GM12878 (cell line): ENCODE measurements at regions not wholly inside any gene's neighbourhood (a gene's known extent, or its start where the extent isn't known, plus 50 kb on each side); places are given as distances from the start of the nearest gene placed in this dataset.

Experiments
- ATAC-seq: fragments of 200-7000 bp; cut with Tn5 transposase; 3 replicates; pipeline ENCODE4 v1.9.1; 2020; ENCODE audit warnings: mild to moderate bottlenecking, moderate library complexity
- BruUV-seq: library from RNA; stranded (reverse); fragments of 400-500 nt; replicated peaks from 2 replicates; lab custom pipeline; 2021; lab: Mats Ljungman, UMichigan
- CTCF ChIA-PET: fragments of 300-600 bp; sonication (Branson Sonifier 250); formaldehyde crosslinking; extraction: SDS; loops from one replicate; lab custom pipeline; 2021; ENCODE audit warnings: inconsistent platforms; lab: Yijun Ruan, JAX
- POLR2A ChIA-PET: fragments of 350-600 bp; formaldehyde crosslinking; extraction: SDS; loops from one replicate; lab custom pipeline; 2021; ENCODE audit warnings: inconsistent platforms; lab: Charles Lee
- RAD21 ChIA-PET: fragments of 300-600 bp; sonication (Branson Sonifier 250); formaldehyde crosslinking; loops from one replicate; lab custom pipeline; 2023; ENCODE audit warnings: antibody characterized with exemption; ENCODE audit not compliant: unreplicated experiment; lab: Charles Lee
- SMC1A ChIA-PET: fragments of 300-600 bp; sonication (Branson Sonifier 250); formaldehyde crosslinking; loops from one replicate; lab custom pipeline; 2023; ENCODE audit not compliant: unreplicated experiment, uncharacterized antibody; lab: Charles Lee
- DNase-seq: peaks from one replicate; pipeline ENCODE4 v3.0.0-alpha.2; 2011; ENCODE audit warnings: low read depth, low spot score
- FAIRE-seq: peaks from 3 replicates; lab custom pipeline; 2011; peaks lifted over from hg19 to GRCh38; lab: Jason Lieb, UNC
- H2AFZ ChIP-seq: 2 replicates; pipeline ENCODE4 v1.6.0; 2011; ENCODE audit warnings: low read depth, low read length, control low read depth; ENCODE audit not compliant: control insufficient read depth
- H3K27ac ChIP-seq: 2 replicates; pipeline ENCODE4 v1.5.1; 2011; ENCODE audit warnings: control low read depth; ENCODE audit not compliant: control insufficient read depth, insufficient read depth
- H3K27me3 ChIP-seq, 2 experiments: replicated peaks in 1 of 2; 2 replicates each; pipeline versions ENCODE4 v1.6.0 to v1.6.1; 2011; ENCODE audit warnings: low read length in 1 of 2; ENCODE audit not compliant: control insufficient read depth in 2 of 2, insufficient read depth in 2 of 2
- H3K36me3 ChIP-seq, 2 experiments: 2 replicates each; pipeline ENCODE4 v1.5.1; 2011; ENCODE audit warnings: low read length in 1 of 2; ENCODE audit not compliant: control insufficient read depth in 2 of 2, insufficient read depth in 2 of 2
- H3K4me1 ChIP-seq: 2 replicates; pipeline ENCODE4 v1.6.1; 2011; ENCODE audit warnings: mild to moderate bottlenecking, low read length, moderate library complexity, mixed read lengths; ENCODE audit not compliant: control insufficient read depth, insufficient read depth
- H3K4me2 ChIP-seq: 2 replicates; pipeline ENCODE4 v1.6.0; 2011; ENCODE audit warnings: control low read depth; ENCODE audit not compliant: control insufficient read depth, insufficient read depth
- H3K4me3 ChIP-seq: fragments of 200-600 bp; sonication (generic); 2 replicates; pipeline ENCODE4 v1.5.1; 2016
- H3K79me2 ChIP-seq: 2 replicates; pipeline ENCODE4 v1.6.0; 2011; ENCODE audit warnings: low read length; ENCODE audit not compliant: control insufficient read depth, insufficient read depth
- H3K9ac ChIP-seq: 2 replicates; pipeline ENCODE4 v1.8.0; 2011; ENCODE audit warnings: low read length, control low read depth, mixed read lengths; ENCODE audit not compliant: control insufficient read depth, insufficient read depth
- H3K9me3 ChIP-seq: replicated peaks from 3 replicates; pipeline ENCODE4 v1.5.1; 2011; ENCODE audit warnings: mild to moderate bottlenecking, low read length; ENCODE audit not compliant: control insufficient read depth, insufficient read depth
- H4K20me1 ChIP-seq: 2 replicates; pipeline ENCODE4 v1.6.0; 2011; ENCODE audit not compliant: control insufficient read depth, insufficient read depth
- CREB1 ChIP-seq: IDR thresholded peaks from 2 replicates; pipeline ENCODE4 v1.6.1; 2012; ENCODE audit warnings: low read depth, mild to moderate bottlenecking, inconsistent platforms
- EGR1 ChIP-seq, 2 experiments: IDR thresholded peaks; 1 replicate in 1 of 2; 2 replicates in 1 of 2; pipeline ENCODE4 v1.6.1; 2011 to 2012; ENCODE audit warnings: low read depth in 2 of 2, low read length in 2 of 2, borderline replicate concordance in 1 of 2, mild to moderate bottlenecking in 1 of 2, moderate library complexity in 1 of 2
- HDGF ChIP-seq: fragments of 450-650 bp; IDR thresholded peaks from 2 replicates; pipeline ENCODE4 v1.6.1; 2016; ENCODE audit warnings: antibody characterized with exemption
- KLF5 ChIP-seq: fragments of 450-650 bp; IDR thresholded peaks from 2 replicates; pipeline ENCODE4 v1.6.1; 2014; ENCODE audit warnings: mild to moderate bottlenecking; ENCODE audit not compliant: partially characterized antibody
- NR2F1 ChIP-seq: fragments of 450-650 bp; conservative IDR thresholded peaks from 2 replicates; pipeline ENCODE4 v1.6.1; 2017; ENCODE audit warnings: mild to moderate bottlenecking
- NRF1 ChIP-seq: conservative IDR thresholded peaks from 2 replicates; pipeline ENCODE4 v1.6.1; 2011; ENCODE audit warnings: mild to moderate bottlenecking, low read depth, low read length, improper control_type of control experiment
- POLR2A ChIP-seq: IDR thresholded peaks from 2 replicates; pipeline ENCODE4 v1.6.1; 2011; ENCODE audit warnings: low read depth, mild to moderate bottlenecking, low read length
- POLR2AphosphoS5 ChIP-seq: IDR thresholded peaks from 2 replicates; pipeline ENCODE4 v1.6.1; 2011; ENCODE audit warnings: mild to moderate bottlenecking, low read length, inconsistent platforms
- RELB ChIP-seq: fragments of 450-650 bp; IDR thresholded peaks from 2 replicates; pipeline ENCODE4 v1.6.1; 2017; ENCODE audit warnings: low read depth, mild to moderate bottlenecking, moderate library complexity
- WRNIP1 ChIP-seq: IDR thresholded peaks from 2 replicates; pipeline ENCODE4 v1.6.1; 2011; ENCODE audit warnings: low read depth, low read length, improper control_type of control experiment, borderline replicate concordance
- ZSCAN29 ChIP-seq: fragments of 450-650 bp; IDR thresholded peaks from 2 replicates; pipeline ENCODE4 v1.6.1; 2017; ENCODE audit warnings: mild to moderate bottlenecking, moderate library complexity
- in situ Hi-C: fragments of 300-500 bp; cut with MboI; formaldehyde crosslinking; loops from 9 replicates; pipeline ENCODE4 v1.14.3; 2018; ENCODE audit warnings: mixed read lengths
- intact Hi-C: fragments of 100-400 bp; cut with micrococcal nuclease; formaldehyde crosslinking; loops from one replicate; pipeline ENCODE4 v1.14.2; 2022; ENCODE audit not compliant: unreplicated experiment
- TF ChIP-seq, protein P1 (sequence below): fragments of 450-650 bp; IDR thresholded peaks from 2 replicates; pipeline ENCODE4 v1.6.1; 2016; ENCODE audit warnings: mild to moderate bottlenecking, moderate library complexity, borderline replicate concordance
- TF ChIP-seq, protein P2 (sequence below): fragments of 150-350 bp; IDR thresholded peaks from 2 replicates; pipeline ENCODE4 v1.6.1; 2016; ENCODE audit warnings: low read depth, low read length
- TF ChIP-seq, protein P3 (sequence below): fragments of 450-650 bp; IDR thresholded peaks from 2 replicates; pipeline ENCODE4 v1.6.1; 2017; ENCODE audit warnings: borderline replicate concordance

- TF ChIP-seq, protein P1, sequence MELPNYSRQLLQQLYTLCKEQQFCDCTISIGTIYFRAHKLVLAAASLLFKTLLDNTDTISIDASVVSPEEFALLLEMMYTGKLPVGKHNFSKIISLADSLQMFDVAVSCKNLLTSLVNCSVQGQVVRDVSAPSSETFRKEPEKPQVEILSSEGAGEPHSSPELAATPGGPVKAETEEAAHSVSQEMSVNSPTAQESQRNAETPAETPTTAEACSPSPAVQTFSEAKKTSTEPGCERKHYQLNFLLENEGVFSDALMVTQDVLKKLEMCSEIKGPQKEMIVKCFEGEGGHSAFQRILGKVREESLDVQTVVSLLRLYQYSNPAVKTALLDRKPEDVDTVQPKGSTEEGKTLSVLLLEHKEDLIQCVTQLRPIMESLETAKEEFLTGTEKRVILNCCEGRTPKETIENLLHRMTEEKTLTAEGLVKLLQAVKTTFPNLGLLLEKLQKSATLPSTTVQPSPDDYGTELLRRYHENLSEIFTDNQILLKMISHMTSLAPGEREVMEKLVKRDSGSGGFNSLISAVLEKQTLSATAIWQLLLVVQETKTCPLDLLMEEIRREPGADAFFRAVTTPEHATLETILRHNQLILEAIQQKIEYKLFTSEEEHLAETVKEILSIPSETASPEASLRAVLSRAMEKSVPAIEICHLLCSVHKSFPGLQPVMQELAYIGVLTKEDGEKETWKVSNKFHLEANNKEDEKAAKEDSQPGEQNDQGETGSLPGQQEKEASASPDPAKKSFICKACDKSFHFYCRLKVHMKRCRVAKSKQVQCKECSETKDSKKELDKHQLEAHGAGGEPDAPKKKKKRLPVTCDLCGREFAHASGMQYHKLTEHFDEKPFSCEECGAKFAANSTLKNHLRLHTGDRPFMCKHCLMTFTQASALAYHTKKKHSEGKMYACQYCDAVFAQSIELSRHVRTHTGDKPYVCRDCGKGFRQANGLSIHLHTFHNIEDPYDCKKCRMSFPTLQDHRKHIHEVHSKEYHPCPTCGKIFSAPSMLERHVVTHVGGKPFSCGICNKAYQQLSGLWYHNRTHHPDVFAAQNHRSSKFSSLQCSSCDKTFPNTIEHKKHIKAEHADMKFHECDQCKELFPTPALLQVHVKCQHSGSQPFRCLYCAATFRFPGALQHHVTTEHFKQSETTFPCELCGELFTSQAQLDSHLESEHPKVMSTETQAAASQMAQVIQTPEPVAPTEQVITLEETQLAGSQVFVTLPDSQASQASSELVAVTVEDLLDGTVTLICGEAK, result no peak
- no peak for TF ChIP-seq CREB1
- TF ChIP-seq, all 136 proteins: peak for 0
Observed at GRCh38 chr15:35252351-35252865, 167.3 kb upstream of the NANOGP8 start (continued).

GRCh38 chr15:35247150-35247549 is 162.1 kb upstream of the NANOGP8 start:
- H3K9ac ChIP-seq, result no peak overlapping the region
- ChIA-PET POLR2A (no interaction called here), CTCF (no interaction called here), RAD21 (no interaction called here), SMC1A (no interaction called here)
- no peaks in the 10 kb centered on the region for H3K79me2 ChIP-seq
- H2AFZ ChIP-seq, result no peak overlapping the region
- no peaks in the 10 kb centered on the region for H3K4me1 ChIP-seq
- no peak for DNase-seq
- no peak overlapping the region for H3K4me3 ChIP-seq
- H3K36me3 ChIP-seq, result no peaks in the 10 kb centered on the region
- no peaks in the 10 kb centered on the region for H3K9me3 ChIP-seq
- no peaks in the 10 kb centered on the region for H4K20me1 ChIP-seq
- H3K27me3 ChIP-seq, result no peaks in the 10 kb centered on the region
- no peak overlapping the region for H3K4me2 ChIP-seq
- ATAC-seq, result no peak
- no peak overlapping the region for H3K27ac ChIP-seq
- in situ Hi-C loops, result no loop called here
- FAIRE-seq, result no peak
- BruUV-seq, result no TSS peak
- intact Hi-C loops, result no loop called here
- TF ChIP-seq CREB1 (no peak), ZSCAN29 (no peak), POLR2A (no peak), NRF1 (no peak), NR2F1 (no peak), KLF5 (no peak), WRNIP1 (no peak), HDGF (no peak), EGR1 (IDR thresholded peaks at IDR 0.05; ENCODE audit: borderline replicate concordance in 1 of 2, low read depth in 2 of 2, low read length in 2 of 2) (no peak), RELB (no peak), POLR2AphosphoS5 (no peak)
- TF ChIP-seq, protein P2, sequence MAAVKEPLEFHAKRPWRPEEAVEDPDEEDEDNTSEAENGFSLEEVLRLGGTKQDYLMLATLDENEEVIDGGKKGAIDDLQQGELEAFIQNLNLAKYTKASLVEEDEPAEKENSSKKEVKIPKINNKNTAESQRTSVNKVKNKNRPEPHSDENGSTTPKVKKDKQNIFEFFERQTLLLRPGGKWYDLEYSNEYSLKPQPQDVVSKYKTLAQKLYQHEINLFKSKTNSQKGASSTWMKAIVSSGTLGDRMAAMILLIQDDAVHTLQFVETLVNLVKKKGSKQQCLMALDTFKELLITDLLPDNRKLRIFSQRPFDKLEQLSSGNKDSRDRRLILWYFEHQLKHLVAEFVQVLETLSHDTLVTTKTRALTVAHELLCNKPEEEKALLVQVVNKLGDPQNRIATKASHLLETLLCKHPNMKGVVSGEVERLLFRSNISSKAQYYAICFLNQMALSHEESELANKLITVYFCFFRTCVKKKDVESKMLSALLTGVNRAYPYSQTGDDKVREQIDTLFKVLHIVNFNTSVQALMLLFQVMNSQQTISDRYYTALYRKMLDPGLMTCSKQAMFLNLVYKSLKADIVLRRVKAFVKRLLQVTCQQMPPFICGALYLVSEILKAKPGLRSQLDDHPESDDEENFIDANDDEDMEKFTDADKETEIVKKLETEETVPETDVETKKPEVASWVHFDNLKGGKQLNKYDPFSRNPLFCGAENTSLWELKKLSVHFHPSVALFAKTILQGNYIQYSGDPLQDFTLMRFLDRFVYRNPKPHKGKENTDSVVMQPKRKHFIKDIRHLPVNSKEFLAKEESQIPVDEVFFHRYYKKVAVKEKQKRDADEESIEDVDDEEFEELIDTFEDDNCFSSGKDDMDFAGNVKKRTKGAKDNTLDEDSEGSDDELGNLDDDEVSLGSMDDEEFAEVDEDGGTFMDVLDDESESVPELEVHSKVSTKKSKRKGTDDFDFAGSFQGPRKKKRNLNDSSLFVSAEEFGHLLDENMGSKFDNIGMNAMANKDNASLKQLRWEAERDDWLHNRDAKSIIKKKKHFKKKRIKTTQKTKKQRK, result no peak
- TF ChIP-seq, protein P3, sequence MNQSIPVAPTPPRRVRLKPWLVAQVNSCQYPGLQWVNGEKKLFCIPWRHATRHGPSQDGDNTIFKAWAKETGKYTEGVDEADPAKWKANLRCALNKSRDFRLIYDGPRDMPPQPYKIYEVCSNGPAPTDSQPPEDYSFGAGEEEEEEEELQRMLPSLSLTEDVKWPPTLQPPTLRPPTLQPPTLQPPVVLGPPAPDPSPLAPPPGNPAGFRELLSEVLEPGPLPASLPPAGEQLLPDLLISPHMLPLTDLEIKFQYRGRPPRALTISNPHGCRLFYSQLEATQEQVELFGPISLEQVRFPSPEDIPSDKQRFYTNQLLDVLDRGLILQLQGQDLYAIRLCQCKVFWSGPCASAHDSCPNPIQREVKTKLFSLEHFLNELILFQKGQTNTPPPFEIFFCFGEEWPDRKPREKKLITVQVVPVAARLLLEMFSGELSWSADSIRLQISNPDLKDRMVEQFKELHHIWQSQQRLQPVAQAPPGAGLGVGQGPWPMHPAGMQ, result no peak
